ENCODE measurements at regions not wholly inside any gene's neighbourhood (a gene's known extent, or its start where the extent isn't known, plus 50 kb on each side); places are given as distances from the start of the nearest gene placed in this dataset.

DNA sequence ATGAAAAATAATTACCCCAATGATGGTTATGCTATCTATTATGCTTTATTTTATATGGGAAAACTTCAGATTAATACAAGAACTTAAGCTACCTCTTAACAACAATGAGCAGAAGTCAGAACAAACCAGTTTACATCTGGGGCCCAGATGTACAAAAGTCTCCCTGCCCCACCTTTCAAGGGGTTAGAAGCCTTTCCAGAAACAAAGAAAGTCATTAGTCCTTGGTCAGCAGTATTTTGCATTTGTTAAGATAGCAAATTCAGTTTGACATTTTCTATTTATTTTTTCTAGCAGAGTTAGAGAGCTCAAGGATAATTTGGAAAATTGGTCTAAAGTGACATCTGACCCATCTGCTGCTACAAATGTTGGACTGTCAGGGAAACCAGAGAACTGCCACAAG is 478.7 kb upstream of the UBE2E2 start:
- TF ChIP-seq, protein P1, sequence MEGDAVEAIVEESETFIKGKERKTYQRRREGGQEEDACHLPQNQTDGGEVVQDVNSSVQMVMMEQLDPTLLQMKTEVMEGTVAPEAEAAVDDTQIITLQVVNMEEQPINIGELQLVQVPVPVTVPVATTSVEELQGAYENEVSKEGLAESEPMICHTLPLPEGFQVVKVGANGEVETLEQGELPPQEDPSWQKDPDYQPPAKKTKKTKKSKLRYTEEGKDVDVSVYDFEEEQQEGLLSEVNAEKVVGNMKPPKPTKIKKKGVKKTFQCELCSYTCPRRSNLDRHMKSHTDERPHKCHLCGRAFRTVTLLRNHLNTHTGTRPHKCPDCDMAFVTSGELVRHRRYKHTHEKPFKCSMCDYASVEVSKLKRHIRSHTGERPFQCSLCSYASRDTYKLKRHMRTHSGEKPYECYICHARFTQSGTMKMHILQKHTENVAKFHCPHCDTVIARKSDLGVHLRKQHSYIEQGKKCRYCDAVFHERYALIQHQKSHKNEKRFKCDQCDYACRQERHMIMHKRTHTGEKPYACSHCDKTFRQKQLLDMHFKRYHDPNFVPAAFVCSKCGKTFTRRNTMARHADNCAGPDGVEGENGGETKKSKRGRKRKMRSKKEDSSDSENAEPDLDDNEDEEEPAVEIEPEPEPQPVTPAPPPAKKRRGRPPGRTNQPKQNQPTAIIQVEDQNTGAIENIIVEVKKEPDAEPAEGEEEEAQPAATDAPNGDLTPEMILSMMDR (conservative IDR thresholded peaks at IDR 0.05), result no peak
- H3K27ac ChIP-seq, result no peak overlapping the region

DNA sequence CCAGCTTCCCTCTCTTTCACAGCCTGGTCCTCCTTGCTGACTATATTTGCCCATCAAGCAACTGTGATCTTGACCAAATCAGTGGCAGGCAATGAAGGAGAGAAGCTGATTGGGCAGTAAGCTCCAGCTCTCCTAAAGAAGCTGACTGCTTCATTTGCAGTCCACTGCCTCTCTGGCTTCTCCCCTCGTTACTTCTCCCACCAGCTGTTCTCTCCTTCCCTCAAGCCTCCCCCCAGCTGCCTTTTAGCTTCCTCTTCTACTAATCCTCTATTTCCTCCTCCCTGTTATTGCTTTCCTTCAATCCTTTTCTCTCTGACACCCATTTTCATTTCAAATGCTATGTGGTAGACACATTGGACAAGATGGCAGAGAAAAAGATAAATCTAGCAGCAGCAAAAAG is 474.7 kb upstream of the UBE2E2 start:
- TF ChIP-seq, protein P1 (conservative IDR thresholded peaks at IDR 0.05), result no peak
- no peak overlapping the region for H3K27ac ChIP-seq

DNA sequence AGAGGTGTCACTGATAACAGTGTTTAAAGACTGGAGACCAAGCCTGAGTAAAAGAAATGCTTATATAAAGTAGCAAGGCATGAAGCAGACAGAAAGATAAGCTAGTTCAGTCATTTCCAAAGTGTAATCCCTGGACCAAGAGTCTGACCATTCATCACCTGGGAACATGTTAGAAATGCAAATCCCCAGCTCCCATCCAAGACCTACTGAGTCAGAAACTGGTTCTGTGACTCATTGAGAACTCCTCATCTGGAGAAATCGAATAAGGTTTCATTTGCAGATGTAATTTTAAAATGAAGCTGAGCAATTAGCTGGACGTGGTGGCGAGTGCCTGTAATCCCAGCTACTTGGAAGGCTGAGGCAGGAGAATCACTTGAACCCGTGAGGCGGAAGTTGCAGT is 473.9 kb upstream of the UBE2E2 start:
- TF ChIP-seq, protein P1 (conservative IDR thresholded peaks at IDR 0.05), result no peak
- H3K27ac ChIP-seq, result no peak overlapping the region

DNA sequence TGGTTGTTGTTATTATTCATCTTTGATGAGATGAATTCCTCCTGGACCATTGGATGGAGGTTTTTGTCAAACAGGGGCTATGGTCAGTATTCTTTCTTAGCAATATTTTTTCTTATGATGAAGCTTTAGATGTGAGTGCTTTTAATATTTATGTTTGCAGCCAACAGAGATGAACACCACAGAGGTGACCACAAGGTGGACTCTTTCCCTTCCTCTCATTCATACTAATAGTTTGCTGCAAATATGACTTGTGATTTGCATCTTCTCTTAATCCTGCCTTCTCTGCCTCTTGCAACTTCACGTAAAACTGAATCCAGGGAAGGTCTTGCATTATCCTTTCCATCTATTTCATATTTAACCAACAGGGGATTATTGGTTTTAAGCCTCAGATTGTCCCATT is 473.1 kb upstream of the UBE2E2 start:
- TF ChIP-seq, protein P1 (conservative IDR thresholded peaks at IDR 0.05), result peak; percentile 87
- no peak overlapping the region for H3K27ac ChIP-seq

DNA sequence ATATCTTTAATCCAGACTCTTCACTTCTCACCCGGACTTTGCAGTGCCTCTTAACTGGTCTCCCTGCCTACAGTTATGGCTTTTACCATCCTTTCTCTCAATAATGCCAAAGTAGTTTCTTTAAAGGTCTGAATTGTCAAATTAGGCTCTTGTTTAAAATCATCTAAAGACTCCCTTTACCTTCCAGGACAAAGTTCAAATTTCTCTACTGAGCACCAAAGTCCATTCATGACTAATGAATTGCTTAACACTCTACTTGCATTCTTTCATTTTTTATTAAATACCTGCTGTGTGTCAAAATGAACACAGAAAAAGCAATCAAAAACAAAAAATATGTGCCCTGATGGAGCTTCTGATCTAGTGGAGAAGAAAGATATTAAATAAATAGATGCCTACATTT is 472.4 kb upstream of the UBE2E2 start:
- TF ChIP-seq, protein P1 (conservative IDR thresholded peaks at IDR 0.05), result no peak
- no peak overlapping the region for H3K27ac ChIP-seq

DNA sequence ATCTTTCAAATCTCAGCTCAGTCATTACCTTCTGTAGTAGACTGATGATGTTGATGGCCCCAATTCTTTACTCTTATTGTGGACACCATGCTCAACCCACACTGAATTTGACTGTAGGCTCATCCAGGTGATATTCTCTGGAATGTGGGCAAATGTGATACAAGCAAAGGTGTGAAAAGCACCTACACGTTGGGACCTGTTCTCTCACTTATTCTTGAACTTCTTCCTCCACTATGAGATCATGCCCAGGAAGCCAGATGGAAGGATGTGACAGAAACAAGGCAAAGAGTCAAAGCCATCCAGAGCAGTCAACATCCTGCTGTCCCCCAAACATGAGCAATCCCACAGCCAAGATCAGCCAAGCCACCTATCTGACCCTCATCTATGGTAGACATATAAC is 471.2 kb upstream of the UBE2E2 start:
- no peak overlapping the region for H3K27ac ChIP-seq

DNA sequence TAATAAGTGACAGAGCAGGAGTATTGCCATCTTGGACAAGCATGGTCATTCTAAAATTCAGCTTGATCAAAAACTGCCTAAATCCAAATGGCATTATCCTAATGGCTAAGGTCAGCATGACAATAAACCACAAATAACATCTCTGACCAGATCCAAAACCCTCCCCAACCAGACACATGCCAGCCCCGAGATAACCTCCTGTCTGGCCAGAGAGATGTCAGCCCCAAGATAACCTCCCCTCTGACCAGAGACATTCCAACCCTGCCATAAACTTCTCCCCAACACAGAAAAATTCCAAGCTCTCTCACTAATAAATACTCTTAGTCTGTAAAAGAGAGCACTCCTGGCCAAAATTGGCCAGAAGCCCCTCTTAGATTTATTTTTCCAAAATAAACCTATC is 470.5 kb upstream of the UBE2E2 start:
- H3K27ac ChIP-seq, result no peak overlapping the region
- TF ChIP-seq, protein P1 (conservative IDR thresholded peaks at IDR 0.05), result no peak

More for the DNA sequence above, 471.2 kb upstream of the UBE2E2 start:
- TF ChIP-seq, protein P1 (conservative IDR thresholded peaks at IDR 0.05), result no peak

DNA sequence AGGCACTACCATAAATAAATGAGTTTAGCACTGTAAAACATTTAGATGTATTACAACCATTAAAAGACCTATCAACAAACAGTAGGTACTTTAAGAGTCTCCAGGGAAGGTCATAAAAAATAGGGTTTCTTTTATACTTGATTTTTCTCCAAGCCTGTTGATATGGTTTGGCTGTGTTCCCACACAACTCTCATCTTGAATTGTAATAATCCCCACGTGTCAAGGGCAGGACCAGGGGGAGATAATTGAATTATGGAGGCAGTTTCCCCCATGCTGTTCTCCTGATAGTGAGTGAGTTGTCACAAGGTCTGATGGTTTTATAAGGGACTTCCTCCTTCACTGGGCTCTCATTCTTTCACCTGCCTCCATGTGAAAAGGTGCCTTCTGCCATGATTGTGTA is 468.9 kb upstream of the UBE2E2 start:
- TF ChIP-seq, protein P1 (conservative IDR thresholded peaks at IDR 0.05), result no peak
- no peak overlapping the region for H3K27ac ChIP-seq
